GM12872 (cell line): ENCODE measurements at regions not wholly inside any gene's neighbourhood (a gene's known extent, or its start where the extent isn't known, plus 50 kb on each side); places are given as distances from the start of the nearest gene placed in this dataset.

Experiments
- TF ChIP-seq, protein P1 (sequence below): IDR thresholded peaks from 3 replicates; pipeline ENCODE4 v1.5.1; 2011; ENCODE audit warnings: low read depth, mild to moderate bottlenecking, low read length, moderate library complexity; ENCODE audit not compliant: insufficient read depth

DNA sequence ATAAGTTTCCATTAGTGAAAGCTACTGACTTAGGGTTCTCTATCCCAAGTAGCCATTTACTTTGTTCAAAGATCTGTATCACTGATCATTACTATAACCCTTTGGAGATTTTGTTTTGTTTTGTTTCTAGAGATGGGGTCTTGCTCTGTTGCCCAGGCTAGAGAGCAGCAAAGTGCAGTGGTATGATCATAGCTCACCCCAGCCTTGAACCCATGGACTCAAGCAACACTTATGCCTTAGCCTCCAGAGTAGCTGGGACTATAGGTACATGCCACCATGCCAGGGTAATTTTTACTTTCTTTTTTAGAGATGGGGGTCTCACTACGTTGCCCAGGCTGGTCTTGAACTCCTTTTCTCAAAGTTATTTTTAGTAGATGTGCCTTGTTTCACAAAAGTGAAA lies 154.7 kb downstream of the KCNJ2 start:
- TF ChIP-seq, protein P1, sequence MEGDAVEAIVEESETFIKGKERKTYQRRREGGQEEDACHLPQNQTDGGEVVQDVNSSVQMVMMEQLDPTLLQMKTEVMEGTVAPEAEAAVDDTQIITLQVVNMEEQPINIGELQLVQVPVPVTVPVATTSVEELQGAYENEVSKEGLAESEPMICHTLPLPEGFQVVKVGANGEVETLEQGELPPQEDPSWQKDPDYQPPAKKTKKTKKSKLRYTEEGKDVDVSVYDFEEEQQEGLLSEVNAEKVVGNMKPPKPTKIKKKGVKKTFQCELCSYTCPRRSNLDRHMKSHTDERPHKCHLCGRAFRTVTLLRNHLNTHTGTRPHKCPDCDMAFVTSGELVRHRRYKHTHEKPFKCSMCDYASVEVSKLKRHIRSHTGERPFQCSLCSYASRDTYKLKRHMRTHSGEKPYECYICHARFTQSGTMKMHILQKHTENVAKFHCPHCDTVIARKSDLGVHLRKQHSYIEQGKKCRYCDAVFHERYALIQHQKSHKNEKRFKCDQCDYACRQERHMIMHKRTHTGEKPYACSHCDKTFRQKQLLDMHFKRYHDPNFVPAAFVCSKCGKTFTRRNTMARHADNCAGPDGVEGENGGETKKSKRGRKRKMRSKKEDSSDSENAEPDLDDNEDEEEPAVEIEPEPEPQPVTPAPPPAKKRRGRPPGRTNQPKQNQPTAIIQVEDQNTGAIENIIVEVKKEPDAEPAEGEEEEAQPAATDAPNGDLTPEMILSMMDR = no peak

GRCh38 chr17:70327279-70327678 lies 157.9 kb downstream of the KCNJ2 start:
- TF ChIP-seq, protein P1 = no peak

DNA sequence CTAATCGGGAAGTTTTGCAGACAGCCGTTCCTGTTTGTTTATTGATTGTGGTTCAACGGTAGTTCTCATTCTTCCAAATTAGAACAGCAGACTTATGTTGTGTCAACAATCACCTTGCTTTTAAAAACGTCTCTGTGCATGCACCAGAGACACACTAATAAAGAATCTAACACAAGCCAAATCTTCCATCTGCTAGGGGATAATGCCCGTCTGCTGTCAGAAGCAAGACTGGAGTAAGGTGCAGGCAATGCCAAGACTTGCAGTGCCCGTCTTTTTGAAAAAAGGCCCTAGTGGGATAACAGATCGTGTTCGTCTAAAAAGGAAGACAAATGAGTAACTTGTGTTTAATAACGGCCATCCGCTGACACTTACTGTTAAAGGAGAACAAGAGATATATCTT lies 158.4 kb downstream of the KCNJ2 start:
- TF ChIP-seq, protein P1 = no peak

DNA sequence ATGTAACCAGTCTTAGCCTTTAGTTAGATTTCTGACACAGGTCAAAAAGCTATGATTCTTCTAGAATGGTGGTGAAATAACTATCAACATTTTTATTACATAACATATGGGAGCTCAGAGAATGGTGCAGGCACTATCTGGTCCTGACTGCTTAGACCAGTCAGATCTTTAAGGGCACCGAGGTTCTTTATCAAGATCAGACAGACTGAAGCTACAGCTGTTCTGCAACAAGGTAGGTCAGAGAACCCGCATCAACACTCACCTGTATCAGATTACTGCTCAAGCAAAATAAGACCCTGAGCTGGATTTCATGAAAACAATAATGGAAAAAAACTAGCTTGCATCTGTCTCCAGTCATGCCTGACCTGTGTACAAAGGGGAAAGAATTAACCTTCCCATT lies 160.4 kb downstream of the KCNJ2 start:
- TF ChIP-seq, protein P1 = no peak

DNA sequence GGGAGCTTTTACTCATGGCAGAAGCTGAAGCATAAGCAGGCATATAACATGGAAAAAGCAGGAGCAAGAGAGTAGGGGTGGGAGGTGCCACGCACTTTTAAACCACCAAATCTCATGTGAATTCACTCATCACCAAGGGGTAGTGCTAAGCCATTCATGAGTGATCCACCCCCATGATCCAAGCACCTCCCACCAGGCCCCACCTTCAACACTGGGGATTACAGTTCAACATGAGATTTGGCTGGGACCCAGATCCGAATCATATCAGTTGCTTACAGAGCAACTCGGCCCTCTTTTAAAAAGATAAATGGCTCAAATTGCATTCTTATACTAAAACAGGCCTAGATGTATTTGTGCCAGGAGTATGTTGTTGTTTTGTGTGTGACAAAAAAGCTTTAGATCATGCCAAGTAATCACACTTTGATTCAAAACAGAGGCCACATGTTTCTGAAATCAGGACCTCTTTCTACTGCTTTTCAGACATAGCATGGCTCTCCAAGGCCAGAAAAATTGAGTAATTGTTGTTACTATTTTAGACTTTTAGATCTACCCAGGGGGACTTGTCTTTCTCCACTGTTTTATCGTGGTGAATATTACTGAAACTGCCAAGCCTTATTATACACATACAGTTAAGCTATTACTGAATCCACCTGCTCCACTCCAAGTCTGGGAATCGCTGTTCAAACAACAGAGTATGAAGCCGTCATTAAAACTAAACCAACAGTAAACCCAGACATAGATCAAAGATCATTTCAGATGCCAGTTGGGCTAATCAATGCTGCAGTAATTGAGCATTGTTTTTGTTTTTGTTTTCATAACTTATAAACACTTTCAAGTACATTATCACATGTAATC lies 163.3 kb downstream of the KCNJ2 start:
- TF ChIP-seq, protein P1 = no peak

- TF ChIP-seq, protein P1 = no peak
These were observed 167.1 kb downstream of the KCNJ2 start for GRCh38 chr17:70336411-70336810.

- TF ChIP-seq, protein P1 = no peak
These were observed 169.6 kb downstream of the KCNJ2 start for GRCh38 chr17:70338946-70339354.
